ENCODE measurements at regions not wholly inside any gene's neighbourhood (a gene's known extent, or its start where the extent isn't known, plus 50 kb on each side); places are given as distances from the start of the nearest gene placed in this dataset.
"Not testable (repeated sequence)": the region's sequence is repeated elsewhere in the genome, so short reads cannot be mapped to it uniquely, and the experiment has no call there.

DNA sequence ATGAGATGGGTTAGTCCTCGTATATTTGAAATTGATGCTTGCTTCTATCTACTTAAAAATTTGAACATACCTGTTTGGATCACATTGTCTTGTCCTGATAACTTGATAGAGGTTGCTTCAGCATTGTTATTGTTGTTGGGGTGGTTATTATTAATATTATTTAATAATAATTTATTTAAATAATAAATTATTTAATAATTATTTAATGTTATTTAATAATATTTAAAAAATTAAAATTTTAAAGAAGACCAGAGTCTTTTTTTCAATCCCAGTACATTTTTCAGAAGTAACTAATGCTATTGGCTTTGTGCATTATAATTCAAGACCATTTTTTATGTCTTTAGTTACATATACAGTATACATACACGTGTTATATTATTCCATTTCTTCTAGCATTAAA is 116.6 kb upstream of the DUSP22 start:
- peaks cover 0 to under 1% (median 0%) of the 10 kb centered on the region in 5 donors for H3K4me1 ChIP-seq (ENCODE audit: control insufficient read depth in 5 of 5, insufficient read depth in 5 of 5, low read length in 5 of 5)
- H3K36me3 ChIP-seq (ENCODE audit: control insufficient read depth in 4 of 4, insufficient read depth in 4 of 4, low read length in 4 of 4) = no peaks in the 10 kb centered on the region
- H3K4me3 ChIP-seq = no peak overlapping the region
- H3K9ac ChIP-seq (ENCODE audit: insufficient read depth in 1 of 2, low read length in 2 of 2) = no peak overlapping the region
- no peak overlapping the region for H3K27ac ChIP-seq (ENCODE audit: low read depth in 1 of 2, low read length in 1 of 2)
- no peak for ATAC-seq (ENCODE audit: insufficient read depth, low FRiP score)
- WGBS, 2 donors = 85 to 92% methylated on average over 2 of the region's 2 CpGs
- DNase-seq = no peak
- peaks cover 0 to 7% (median 1%) of the 10 kb centered on the region in 4 donors for H3K9me3 ChIP-seq (ENCODE audit: control insufficient read depth in 4 of 4, insufficient read depth in 3 of 4, low read length in 3 of 4)
- no peaks in the 10 kb centered on the region for H3K27me3 ChIP-seq (ENCODE audit: control insufficient read depth in 3 of 3, insufficient read depth in 3 of 3, low read length in 2 of 3)
- TF ChIP-seq, protein P1, sequence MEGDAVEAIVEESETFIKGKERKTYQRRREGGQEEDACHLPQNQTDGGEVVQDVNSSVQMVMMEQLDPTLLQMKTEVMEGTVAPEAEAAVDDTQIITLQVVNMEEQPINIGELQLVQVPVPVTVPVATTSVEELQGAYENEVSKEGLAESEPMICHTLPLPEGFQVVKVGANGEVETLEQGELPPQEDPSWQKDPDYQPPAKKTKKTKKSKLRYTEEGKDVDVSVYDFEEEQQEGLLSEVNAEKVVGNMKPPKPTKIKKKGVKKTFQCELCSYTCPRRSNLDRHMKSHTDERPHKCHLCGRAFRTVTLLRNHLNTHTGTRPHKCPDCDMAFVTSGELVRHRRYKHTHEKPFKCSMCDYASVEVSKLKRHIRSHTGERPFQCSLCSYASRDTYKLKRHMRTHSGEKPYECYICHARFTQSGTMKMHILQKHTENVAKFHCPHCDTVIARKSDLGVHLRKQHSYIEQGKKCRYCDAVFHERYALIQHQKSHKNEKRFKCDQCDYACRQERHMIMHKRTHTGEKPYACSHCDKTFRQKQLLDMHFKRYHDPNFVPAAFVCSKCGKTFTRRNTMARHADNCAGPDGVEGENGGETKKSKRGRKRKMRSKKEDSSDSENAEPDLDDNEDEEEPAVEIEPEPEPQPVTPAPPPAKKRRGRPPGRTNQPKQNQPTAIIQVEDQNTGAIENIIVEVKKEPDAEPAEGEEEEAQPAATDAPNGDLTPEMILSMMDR (IDR thresholded peaks at IDR 0.05; ENCODE audit: control extremely low read depth, extremely low read depth) = no peak

DNA sequence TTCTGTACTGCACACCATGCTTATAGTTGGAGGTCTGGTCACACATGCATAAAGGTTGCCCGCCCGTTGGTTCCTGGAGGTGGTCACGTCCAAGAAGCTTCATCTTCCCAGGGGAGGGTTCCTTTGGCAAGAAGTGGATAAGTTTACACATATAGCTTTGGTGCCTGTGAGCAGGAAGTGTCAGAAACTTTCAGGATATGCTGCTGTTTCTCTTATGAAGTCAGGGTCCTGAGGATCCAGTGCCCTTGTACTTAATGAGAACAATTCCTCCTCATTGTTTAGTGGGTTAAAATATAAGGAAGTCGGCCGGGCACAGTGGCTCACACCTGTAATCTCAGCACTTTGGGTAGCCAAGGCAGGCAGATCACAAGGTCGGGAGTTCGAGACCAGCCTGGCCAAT is 115.5 kb upstream of the DUSP22 start:
- Histone ChIP-seq H3K36me3 (ENCODE audit: control insufficient read depth in 4 of 4, insufficient read depth in 4 of 4, low read length in 4 of 4) (no peaks in the 10 kb centered on the region), H3K27me3 (ENCODE audit: control insufficient read depth in 3 of 3, insufficient read depth in 3 of 3, low read length in 2 of 3) (no peaks in the 10 kb centered on the region), H3K27ac (ENCODE audit: low read depth in 1 of 2, low read length in 1 of 2) (no peak overlapping the region), H3K4me1 (ENCODE audit: control insufficient read depth in 5 of 5, insufficient read depth in 5 of 5, low read length in 5 of 5) (peaks cover 0 to 5% (median 0%) of the 10 kb centered on the region in 5 donors), H3K9ac (ENCODE audit: insufficient read depth in 1 of 2, low read length in 2 of 2) (no peak overlapping the region), H3K9me3 (ENCODE audit: control insufficient read depth in 4 of 4, insufficient read depth in 3 of 4, low read length in 3 of 4) (peaks cover 0 to 7% (median 1%) of the 10 kb centered on the region in 4 donors), H3K4me3 (no peak overlapping the region)
- TF ChIP-seq, protein P1 (IDR thresholded peaks at IDR 0.05; ENCODE audit: control extremely low read depth, extremely low read depth) = no peak
- ATAC-seq (ENCODE audit: insufficient read depth, low FRiP score) = no peak
- 73 to 77% methylated on average over 7 of the region's 7 CpGs for WGBS, 2 donors
- DNase-seq = no peak

DNA sequence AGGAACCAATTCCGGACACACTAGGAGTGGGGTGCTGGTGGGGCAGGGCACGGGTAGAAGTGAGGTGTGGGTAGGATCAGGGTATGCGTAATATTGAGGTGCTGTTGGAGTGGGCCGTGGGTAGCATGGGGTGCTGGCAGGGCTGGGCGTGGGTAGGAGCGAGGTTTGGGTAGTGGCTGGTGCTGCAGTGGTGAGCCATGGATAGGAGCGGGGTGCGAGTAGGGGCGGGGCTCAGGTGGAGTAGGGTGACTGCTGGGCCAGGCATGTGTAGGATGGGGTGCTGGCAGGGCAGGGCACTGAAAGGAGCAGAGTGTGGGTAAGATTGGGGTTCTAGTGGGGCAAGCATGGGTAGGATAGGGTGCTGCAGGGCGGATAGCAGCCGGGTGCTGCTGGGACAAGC is 114.2 kb upstream of the DUSP22 start:
- Histone ChIP-seq H3K36me3 (ENCODE audit: control insufficient read depth in 4 of 4, insufficient read depth in 4 of 4, low read length in 4 of 4) (no peaks in the 10 kb centered on the region), H3K4me1 (ENCODE audit: control insufficient read depth in 5 of 5, insufficient read depth in 5 of 5, low read length in 5 of 5) (peaks cover 0 to 5% (median 0%) of the 10 kb centered on the region in 5 donors), H3K27me3 (ENCODE audit: control insufficient read depth in 3 of 3, insufficient read depth in 3 of 3, low read length in 2 of 3) (no peaks in the 10 kb centered on the region), H3K4me3 (no peak overlapping the region), H3K9ac (ENCODE audit: insufficient read depth in 1 of 2, low read length in 2 of 2) (no peak overlapping the region), H3K9me3 (ENCODE audit: control insufficient read depth in 4 of 4, insufficient read depth in 3 of 4, low read length in 3 of 4) (peaks cover 0 to 3% (median 1%) of the 10 kb centered on the region in 4 donors), H3K27ac (ENCODE audit: low read depth in 1 of 2, low read length in 1 of 2) (no peak overlapping the region)
- WGBS, 2 donors = 96% methylated on average over 11 of the region's 11 CpGs
- ATAC-seq (ENCODE audit: insufficient read depth, low FRiP score) = no peak
- TF ChIP-seq, protein P1 (IDR thresholded peaks at IDR 0.05; ENCODE audit: control extremely low read depth, extremely low read depth) = no peak
- no peak for DNase-seq

DNA sequence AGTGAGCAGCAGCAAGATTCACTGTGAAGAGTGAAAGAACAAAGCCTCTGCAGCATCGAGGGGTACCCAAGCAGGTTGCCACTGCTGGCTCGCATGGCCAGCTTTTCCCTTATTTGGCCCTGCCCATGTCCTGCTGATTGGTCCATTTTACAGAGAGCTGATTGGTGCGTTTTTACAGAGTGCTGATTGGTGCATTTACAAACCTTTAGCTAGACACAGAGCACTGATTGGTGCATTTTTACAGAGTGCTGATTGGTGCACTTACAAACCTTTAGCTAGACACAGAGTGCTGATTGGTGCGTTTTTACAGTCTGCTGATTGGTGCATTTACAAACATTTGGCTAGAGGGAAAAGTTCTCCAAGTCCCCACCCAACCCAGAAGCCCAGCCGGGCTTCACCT is 113.4 kb upstream of the DUSP22 start:
- not testable (repeated sequence) for H3K4me3 ChIP-seq; H3K4me1 ChIP-seq (ENCODE audit: control insufficient read depth in 5 of 5, insufficient read depth in 5 of 5, low read length in 5 of 5); H3K27ac ChIP-seq (ENCODE audit: low read depth in 1 of 2, low read length in 1 of 2); H3K27me3 ChIP-seq (ENCODE audit: control insufficient read depth in 3 of 3, insufficient read depth in 3 of 3, low read length in 2 of 3); DNase-seq; H3K36me3 ChIP-seq (ENCODE audit: control insufficient read depth in 4 of 4, insufficient read depth in 4 of 4, low read length in 4 of 4); H3K9me3 ChIP-seq (ENCODE audit: control insufficient read depth in 4 of 4, insufficient read depth in 3 of 4, low read length in 3 of 4); ATAC-seq (ENCODE audit: insufficient read depth, low FRiP score); H3K9ac ChIP-seq (ENCODE audit: insufficient read depth in 1 of 2, low read length in 2 of 2)
- 89 to 93% methylated on average over 5 of the region's 5 CpGs for WGBS, 2 donors

Data from lung (tissue), 11 donors.